HG02763 (cell line): ENCODE measurements at regions not wholly inside any gene's neighbourhood (a gene's known extent, or its start where the extent isn't known, plus 50 kb on each side); places are given as distances from the start of the nearest gene placed in this dataset.
A peak's percentile ranks its signal among the peaks of the same experiment; 100 is the strongest.

Source experiments
- ATAC-seq: cut with Tn5 transposase; IDR thresholded peaks from one replicate; pipeline ENCODE4 v1.9.1; 2021; ENCODE audit warnings: mild to moderate bottlenecking, moderate library complexity; ENCODE audit not compliant: unreplicated experiment

GRCh38 chr6:139591075-139591865 is 216.8 kb upstream of the CITED2 start:
- ATAC-seq: no peak

- no peak for ATAC-seq
Observed at GRCh38 chr6:139590206-139590605, 215.8 kb upstream of the CITED2 start.

GRCh38 chr6:139588734-139589593 is 214.5 kb upstream of the CITED2 start:
- ATAC-seq: no peak

- ATAC-seq: no peak
Observed at GRCh38 chr6:139588076-139588639, 213.7 kb upstream of the CITED2 start.

GRCh38 chr6:139587469-139587868 is 213.0 kb upstream of the CITED2 start:
- no peak for ATAC-seq

GRCh38 chr6:139586273-139586672 is 211.8 kb upstream of the CITED2 start:
- ATAC-seq: no peak

- ATAC-seq: no peak
Observed at GRCh38 chr6:139584599-139584998, 210.2 kb upstream of the CITED2 start.

- no peak for ATAC-seq
Observed at GRCh38 chr6:139583420-139583819, 209.0 kb upstream of the CITED2 start.

- no peak for ATAC-seq
Observed at GRCh38 chr6:139582956-139583355, 208.5 kb upstream of the CITED2 start.

GRCh38 chr6:139581485-139581865 is 207.0 kb upstream of the CITED2 start:
- no peak for ATAC-seq

- ATAC-seq: peak; percentile 92
Observed at GRCh38 chr6:139580592-139581484, 206.4 kb upstream of the CITED2 start.

- ATAC-seq: no peak
Observed at GRCh38 chr6:139577763-139578604, 203.5 kb upstream of the CITED2 start.

GRCh38 chr6:139577124-139577762 is 202.8 kb upstream of the CITED2 start:
- ATAC-seq: no peak

GRCh38 chr6:139572001-139572400 is 197.6 kb upstream of the CITED2 start:
- no peak for ATAC-seq

- no peak for ATAC-seq
Observed at GRCh38 chr6:139570166-139570565, 195.7 kb upstream of the CITED2 start.

- ATAC-seq: no peak
Observed at GRCh38 chr6:139569566-139569965, 195.1 kb upstream of the CITED2 start.

GRCh38 chr6:139568956-139569538 is 194.6 kb upstream of the CITED2 start:
- ATAC-seq: no peak

- ATAC-seq: no peak
Observed at GRCh38 chr6:139568151-139568955, 193.9 kb upstream of the CITED2 start.
